HepG2 (cell line): ENCODE measurements at regions not wholly inside any gene's neighbourhood (a gene's known extent, or its start where the extent isn't known, plus 50 kb on each side); places are given as distances from the start of the nearest gene placed in this dataset.

ENCODE experiments used
- ATAC-seq: fragments of 200-7000 bp; cut with Tn5 transposase; 3 replicates; pipeline ENCODE4 v1.9.1; 2020; ENCODE audit warnings: mild to moderate bottlenecking, moderate library complexity
- BruUV-seq: library from RNA; stranded (reverse); fragments of 400-500 nt; replicated peaks from 2 replicates; lab custom pipeline; 2021; lab: Mats Ljungman, UMichigan
- CTCF ChIA-PET: fragments of 300-600 bp; formaldehyde crosslinking; extraction: SDS; loops from one replicate; lab custom pipeline; 2021; ENCODE audit warnings: low total read pairs, inconsistent platforms, low intra/inter-chr PET ratio; lab: Yijun Ruan, JAX
- POLR2A ChIA-PET: fragments of 350-600 bp; sonication (Branson Sonifier 250); formaldehyde crosslinking; loops from one replicate; lab custom pipeline; 2020; ENCODE audit warnings: antibody characterized with exemption, inconsistent platforms; lab: Yijun Ruan, JAX
- DNase-seq: peaks from one replicate; pipeline ENCODE4 v3.0.0-alpha.2; 2015; ENCODE audit warnings: low spot score
- FAIRE-seq: peaks from 3 replicates; lab custom pipeline; 2011; peaks lifted over from hg19 to GRCh38; lab: Jason Lieb, UNC
- H2AFZ ChIP-seq: one replicate; pipeline ENCODE4 v1.6.1; 2011; ENCODE audit warnings: low read length, inconsistent platforms
- H3K27ac ChIP-seq: fragments of 300-600 bp; 3 replicates; pipeline ENCODE4 v1.8.0; 2011; ENCODE audit warnings: mixed run types, mild to moderate bottlenecking, mixed read lengths, low read length, inconsistent platforms; ENCODE audit not compliant: insufficient read depth; ENCODE audit errors: extremely low read length
- H3K27me3 ChIP-seq, 2 experiments: fragments of 200-600 bp in 1 of 2; 2 replicates in 1 of 2; 3 replicates in 1 of 2; pipeline versions ENCODE4 v1.6.0 to v1.8.0; 2011; ENCODE audit warnings: low read length in 2 of 2, mild to moderate bottlenecking in 2 of 2, moderate library complexity in 2 of 2, inconsistent platforms in 1 of 2; ENCODE audit not compliant: insufficient read depth in 2 of 2, control insufficient read depth in 1 of 2
- H3K36me3 ChIP-seq, 2 experiments: fragments of 200-600 bp in 1 of 2; replicated peaks in 1 of 2; 2 replicates in 1 of 2; 3 replicates in 1 of 2; pipeline versions ENCODE4 v1.5.1 to v1.8.0; 2011; ENCODE audit warnings: low read length in 2 of 2, inconsistent platforms in 1 of 2; ENCODE audit not compliant: insufficient read depth in 2 of 2, control insufficient read depth in 1 of 2
- H3K4me1 ChIP-seq: 2 replicates; pipeline ENCODE4 v1.5.1; 2012; ENCODE audit warnings: low read length, inconsistent platforms; ENCODE audit not compliant: insufficient read depth
- H3K4me2 ChIP-seq: 2 replicates; pipeline ENCODE4 v1.6.0; 2011; ENCODE audit warnings: low read depth, low read length, inconsistent platforms
- H3K4me3 ChIP-seq, 3 experiments: fragments of 200-600 bp in 1 of 3; sonication (generic), shearing (Covaris generic) in 1 of 3; replicated peaks in 1 of 3; 2 replicates each; pipeline ENCODE4 v1.5.1; 2011 to 2016; ENCODE audit warnings: low read length in 3 of 3, inconsistent platforms in 2 of 3, low read depth in 2 of 3, mild to moderate bottlenecking in 2 of 3, control low read depth in 1 of 3, mixed read lengths in 1 of 3; ENCODE audit not compliant: insufficient read depth in 1 of 3
- H3K79me2 ChIP-seq: one replicate; pipeline ENCODE4 v1.6.1; 2011; ENCODE audit warnings: low read length, inconsistent platforms; ENCODE audit not compliant: insufficient read depth
- H3K9ac ChIP-seq: 2 replicates; pipeline ENCODE4 v1.6.0; 2011; ENCODE audit warnings: mild to moderate bottlenecking, low read depth, low read length, inconsistent platforms; ENCODE audit not compliant: insufficient read depth
- H3K9me3 ChIP-seq: 2 replicates; pipeline ENCODE4 v1.5.1; 2012; ENCODE audit warnings: mild to moderate bottlenecking, low read length
- H4K20me1 ChIP-seq: 2 replicates; pipeline ENCODE4 v1.6.0; 2011; ENCODE audit warnings: inconsistent platforms, mild to moderate bottlenecking, low read length, moderate library complexity; ENCODE audit not compliant: insufficient read depth
- DMTF1 ChIP-seq: sonication (generic); formaldehyde crosslinking; IDR thresholded peaks from 2 replicates; pipeline ENCODE4 v1.4.0; 2020; ENCODE audit warnings: mild to moderate bottlenecking, missing genetic modification reagents
- DNMT3B ChIP-seq: conservative IDR thresholded peaks from 2 replicates; pipeline ENCODE4 v1.6.1; 2016; ENCODE audit warnings: missing biosample characterization, control low read depth
- KMT2A ChIP-seq: sonication (generic); formaldehyde crosslinking; IDR thresholded peaks from 2 replicates; pipeline ENCODE4 v1.4.0; 2020; ENCODE audit warnings: missing genetic modification reagents
- REST ChIP-seq, 2 experiments: IDR thresholded peaks; 2 replicates each; pipeline ENCODE4 v1.6.1; 2011 to 2012; ENCODE audit warnings: low read length in 2 of 2, borderline replicate concordance in 1 of 2, low read depth in 1 of 2, mild to moderate bottlenecking in 1 of 2, moderate library complexity in 1 of 2
- SMYD3 ChIP-seq: sonication (generic); formaldehyde crosslinking; IDR thresholded peaks from 2 replicates; pipeline ENCODE4 v1.8.1; 2023; ENCODE audit warnings: mild to moderate bottlenecking, missing genetic modification reagents
- ZNF329 ChIP-seq: sonication (generic); formaldehyde crosslinking; IDR thresholded peaks from 2 replicates; pipeline ENCODE4 v1.9.0; 2021; ENCODE audit warnings: low read depth, mild to moderate bottlenecking, missing genetic modification reagents
- ZNF678 ChIP-seq: sonication (generic); formaldehyde crosslinking; IDR thresholded peaks from 2 replicates; pipeline ENCODE4 v1.4.0; 2020; ENCODE audit warnings: mild to moderate bottlenecking, missing genetic modification reagents
- WGBS: methylation state at CpG from one replicate; pipeline ENCODE4 v1.1.6; 2017; ENCODE audit warnings: low lambda C conversion rate; 5-methylcytosine and 5-hydroxymethylcytosine counted together
- in situ Hi-C: cut with HindIII; loops from 2 replicates; pipeline ENCODE4 v1.10.0; 2017; ENCODE audit warnings: low pct_unique_long_range_greater_than_20kb; ENCODE audit not compliant: extremely low pct_ligation_motif_present
- intact Hi-C: fragments of 100-400 bp; cut with micrococcal nuclease; formaldehyde crosslinking; loops from one replicate; pipeline ENCODE4 v1.10.0; 2022; ENCODE audit not compliant: unreplicated experiment

DNA sequence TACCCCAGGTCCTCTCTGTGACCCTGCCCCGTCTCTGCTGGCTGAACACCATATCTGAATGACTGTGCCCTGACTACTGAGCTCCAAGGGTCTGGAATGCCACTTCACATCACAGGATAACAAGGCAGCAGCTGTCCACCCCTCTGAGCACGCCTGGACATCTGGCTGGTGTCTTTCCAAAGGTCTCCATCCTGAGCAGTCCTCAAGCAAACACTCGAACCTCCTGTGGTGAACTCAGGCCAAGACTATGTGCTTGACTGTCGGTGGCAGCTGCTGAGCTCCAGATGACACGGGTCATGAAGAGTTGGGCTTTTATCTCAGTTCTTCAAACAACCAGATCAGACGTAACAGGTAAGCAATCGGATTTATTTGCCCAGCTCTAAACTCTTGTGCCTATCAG is 117.2 kb upstream of the BCL2L14 start:
- no peak overlapping the region for H3K27ac ChIP-seq
- 7% methylated on average over 7 of the region's 7 CpGs for WGBS
- ATAC-seq: no peak
- DNase-seq: no peak
- CTCF ChIA-PET: no interaction called here
- no TSS peak for BruUV-seq
- intact Hi-C loops: no loop called here
- TF ChIP-seq KMT2A (no peak), REST (IDR thresholded peaks at IDR 0.05; ENCODE audit: borderline replicate concordance in 1 of 2, low read depth in 1 of 2, low read length in 2 of 2) (no peak), DNMT3B (CRISPR knock-in tag) (no peak), ZNF678 (CRISPR knock-in tag) (no peak), ZNF329 (CRISPR knock-in tag) (no peak), SMYD3 (CRISPR knock-in tag) (no peak), DMTF1 (CRISPR knock-in tag) (no peak)
- no peak overlapping the region for H3K9ac ChIP-seq
- H4K20me1 ChIP-seq: no peaks in the 10 kb centered on the region
- no peak overlapping the region for H3K4me2 ChIP-seq
- peaks cover 3 to 30% of the 10 kb centered on the region in 2 experiments; a peak in 3 of 5 replicates for H3K27me3 ChIP-seq
- POLR2A ChIA-PET: no interaction called here
- no peaks in the 10 kb centered on the region for H3K9me3 ChIP-seq
- no peak overlapping the region for H2AFZ ChIP-seq
- no peak for FAIRE-seq
- no peak overlapping the region for H3K4me3 ChIP-seq
- in situ Hi-C loops: no loop called here
- H3K79me2 ChIP-seq: no peaks in the 10 kb centered on the region
- H3K36me3 ChIP-seq: no peaks in the 10 kb centered on the region
- peaks cover 2% of the 10 kb centered on the region for H3K4me1 ChIP-seq
